ENCODE measurements at regions not wholly inside any gene's neighbourhood (a gene's known extent, or its start where the extent isn't known, plus 50 kb on each side); places are given as distances from the start of the nearest gene placed in this dataset.

DNA sequence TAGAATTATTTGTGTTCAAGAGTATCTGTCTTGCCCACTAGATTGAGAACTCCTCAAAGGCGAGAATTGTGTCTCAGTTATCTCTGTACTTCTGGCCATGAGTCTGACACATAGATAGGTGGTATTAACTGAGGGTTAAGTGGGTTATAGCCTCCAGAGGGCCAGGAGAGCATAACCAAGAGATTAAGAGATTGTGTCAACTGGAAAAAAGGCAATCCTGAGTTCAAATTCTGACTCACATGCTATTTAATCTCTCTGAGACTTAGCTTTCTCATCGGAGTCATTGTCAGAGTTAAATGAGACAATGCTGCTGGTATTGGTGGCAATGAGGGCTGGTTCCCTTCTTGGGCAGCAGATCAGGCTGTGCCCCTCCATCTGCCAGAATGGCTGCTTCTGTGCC is 330.9 kb downstream of the TNS1 start:
- TF ChIP-seq ZFX (IDR thresholded peaks at IDR 0.05; ENCODE audit: borderline replicate concordance), result no peak
- TF ChIP-seq, protein P1, sequence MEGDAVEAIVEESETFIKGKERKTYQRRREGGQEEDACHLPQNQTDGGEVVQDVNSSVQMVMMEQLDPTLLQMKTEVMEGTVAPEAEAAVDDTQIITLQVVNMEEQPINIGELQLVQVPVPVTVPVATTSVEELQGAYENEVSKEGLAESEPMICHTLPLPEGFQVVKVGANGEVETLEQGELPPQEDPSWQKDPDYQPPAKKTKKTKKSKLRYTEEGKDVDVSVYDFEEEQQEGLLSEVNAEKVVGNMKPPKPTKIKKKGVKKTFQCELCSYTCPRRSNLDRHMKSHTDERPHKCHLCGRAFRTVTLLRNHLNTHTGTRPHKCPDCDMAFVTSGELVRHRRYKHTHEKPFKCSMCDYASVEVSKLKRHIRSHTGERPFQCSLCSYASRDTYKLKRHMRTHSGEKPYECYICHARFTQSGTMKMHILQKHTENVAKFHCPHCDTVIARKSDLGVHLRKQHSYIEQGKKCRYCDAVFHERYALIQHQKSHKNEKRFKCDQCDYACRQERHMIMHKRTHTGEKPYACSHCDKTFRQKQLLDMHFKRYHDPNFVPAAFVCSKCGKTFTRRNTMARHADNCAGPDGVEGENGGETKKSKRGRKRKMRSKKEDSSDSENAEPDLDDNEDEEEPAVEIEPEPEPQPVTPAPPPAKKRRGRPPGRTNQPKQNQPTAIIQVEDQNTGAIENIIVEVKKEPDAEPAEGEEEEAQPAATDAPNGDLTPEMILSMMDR (IDR thresholded peaks at IDR 0.05), result no peak
- no peak overlapping the region for H3K27ac ChIP-seq

DNA sequence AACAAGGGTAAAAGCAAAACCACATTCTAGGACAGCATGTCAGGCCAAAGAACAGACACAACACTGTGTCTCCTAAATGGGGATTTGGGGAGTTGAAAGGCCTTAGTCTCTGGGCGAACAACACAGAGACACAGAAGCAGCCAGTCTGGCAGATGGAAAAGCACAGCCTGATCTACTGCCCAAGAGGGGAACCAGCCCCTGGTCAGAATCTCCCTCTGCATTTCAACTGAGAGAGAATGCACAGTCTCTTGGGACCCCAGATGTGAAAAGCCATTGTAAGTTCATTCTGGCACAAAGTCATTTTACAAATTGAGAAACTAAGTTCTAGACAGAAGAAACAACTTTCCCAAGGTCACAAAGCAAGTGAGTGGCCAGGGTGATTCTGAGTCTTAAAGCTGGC is 331.7 kb downstream of the TNS1 start:
- TF ChIP-seq, protein P1 (IDR thresholded peaks at IDR 0.05), result no peak
- TF ChIP-seq ZFX (IDR thresholded peaks at IDR 0.05; ENCODE audit: borderline replicate concordance), result no peak
- no peak overlapping the region for H3K27ac ChIP-seq

DNA sequence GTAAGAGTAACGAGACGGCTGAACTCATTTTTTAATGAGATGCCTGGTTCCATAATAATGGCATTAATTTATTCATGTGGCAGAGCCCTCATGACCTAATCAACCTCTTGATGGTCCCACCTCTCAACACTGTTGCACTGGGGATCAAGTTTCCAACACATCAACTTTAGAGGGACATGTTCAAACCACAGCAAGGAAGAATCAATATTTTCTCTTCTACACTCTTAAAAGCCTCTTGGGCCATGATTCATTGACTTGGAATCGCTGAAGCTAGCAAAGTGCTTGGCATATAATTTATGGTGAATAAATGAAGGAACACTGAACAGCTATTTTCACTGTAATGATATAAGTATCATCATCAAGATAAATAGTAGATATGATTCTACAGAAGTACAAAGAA is 333.0 kb downstream of the TNS1 start:
- H3K27ac ChIP-seq, result no peak overlapping the region
- no peak for TF ChIP-seq ZFX (IDR thresholded peaks at IDR 0.05; ENCODE audit: borderline replicate concordance)
- TF ChIP-seq, protein P1 (IDR thresholded peaks at IDR 0.05), result no peak

DNA sequence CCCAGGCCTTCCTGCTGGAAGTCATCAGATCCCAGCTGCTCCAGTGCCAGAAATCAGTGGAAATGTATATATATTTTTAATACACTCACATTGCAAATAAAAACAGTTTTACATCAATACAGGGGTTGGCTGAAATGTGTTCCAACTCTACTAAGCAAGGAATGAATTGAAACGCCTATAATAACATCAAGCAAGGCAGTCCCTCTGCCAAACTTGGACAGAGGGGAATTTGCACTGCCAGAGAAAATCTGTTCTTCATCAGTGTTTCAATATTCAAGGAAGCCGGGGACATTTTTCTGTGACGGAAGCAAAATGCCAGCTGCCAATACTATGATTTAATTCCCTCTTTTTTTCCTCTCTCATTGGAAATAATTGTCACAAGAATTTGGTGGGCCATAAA is 335.3 kb downstream of the TNS1 start:
- H3K27ac ChIP-seq, result no peak overlapping the region
- no peak for TF ChIP-seq ZFX (IDR thresholded peaks at IDR 0.05; ENCODE audit: borderline replicate concordance)
- TF ChIP-seq, protein P1 (IDR thresholded peaks at IDR 0.05), result no peak

DNA sequence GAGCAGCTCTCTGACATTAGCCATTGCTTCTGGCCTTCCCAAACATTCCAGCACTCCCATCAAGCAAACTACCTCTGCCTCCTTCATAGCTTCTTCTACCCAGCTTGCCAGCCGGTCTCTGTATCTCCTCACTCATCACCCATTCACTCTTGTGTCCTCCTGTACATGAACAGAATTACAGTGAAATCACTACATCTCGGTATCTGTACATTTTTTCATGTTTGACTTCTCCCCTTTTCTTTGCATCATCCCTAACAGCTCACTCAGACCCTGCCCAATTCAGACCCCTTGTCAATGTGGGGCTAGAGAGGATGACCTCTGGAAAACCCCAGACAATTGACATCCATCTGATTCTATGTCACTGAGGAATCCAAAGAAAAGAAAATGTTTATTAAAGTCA is 335.8 kb downstream of the TNS1 start:
- TF ChIP-seq ZFX (IDR thresholded peaks at IDR 0.05; ENCODE audit: borderline replicate concordance), result no peak
- TF ChIP-seq, protein P1 (IDR thresholded peaks at IDR 0.05), result no peak
- H3K27ac ChIP-seq, result no peak overlapping the region

DNA sequence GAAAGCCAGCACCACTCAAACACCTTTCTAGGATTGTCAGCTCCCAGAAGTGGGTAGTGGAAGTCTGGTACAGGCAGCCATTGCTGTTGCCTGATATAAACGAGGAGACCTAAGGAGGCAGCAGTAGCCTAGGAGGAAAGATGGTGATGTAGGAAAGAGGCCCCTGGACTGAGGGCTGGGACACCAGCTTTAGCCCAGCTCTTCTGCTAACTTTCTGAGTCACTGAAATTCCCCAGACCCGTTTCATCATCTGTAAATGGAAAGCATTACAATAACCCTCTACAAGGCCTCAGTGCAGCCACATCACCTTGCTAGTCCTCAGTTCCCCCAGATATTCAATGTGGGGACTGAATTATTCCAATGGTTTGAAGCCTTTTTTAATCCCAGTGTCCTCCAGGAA is 336.5 kb downstream of the TNS1 start:
- no peak for TF ChIP-seq ZFX (IDR thresholded peaks at IDR 0.05; ENCODE audit: borderline replicate concordance)
- TF ChIP-seq, protein P1 (IDR thresholded peaks at IDR 0.05), result no peak
- no peak overlapping the region for H3K27ac ChIP-seq

DNA sequence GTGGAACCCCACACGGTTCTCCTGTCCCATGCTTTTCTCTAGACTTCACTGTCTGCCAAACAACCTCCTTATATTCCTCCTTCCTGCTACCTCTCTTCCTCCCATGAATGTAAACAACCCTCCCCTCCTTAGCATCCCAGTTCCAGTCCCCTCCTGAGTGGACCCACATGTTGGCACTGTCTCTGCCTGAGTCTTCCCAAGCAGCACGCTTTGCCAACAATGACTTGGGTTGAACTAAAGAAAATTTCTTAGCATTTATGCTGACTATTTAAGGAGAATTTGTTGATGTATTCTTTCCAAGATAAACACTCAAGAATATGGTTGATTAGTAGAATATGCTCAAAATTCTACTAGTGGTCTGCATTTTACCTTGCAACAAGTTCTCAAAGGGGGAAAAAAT is 338.0 kb downstream of the TNS1 start:
- no peak overlapping the region for H3K27ac ChIP-seq
- TF ChIP-seq, protein P1 (IDR thresholded peaks at IDR 0.05), result no peak
- no peak for TF ChIP-seq ZFX (IDR thresholded peaks at IDR 0.05; ENCODE audit: borderline replicate concordance)
